SW 1271 (cell line): ENCODE measurements at regions not wholly inside any gene's neighbourhood (a gene's known extent, or its start where the extent isn't known, plus 50 kb on each side); places are given as distances from the start of the nearest gene placed in this dataset.
"Not testable (repeated sequence)": the region's sequence is repeated elsewhere in the genome, so short reads cannot be mapped to it uniquely, and the experiment has no call there.

Experiments
- DNase-seq, 2 experiments: peaks; one replicate each; lab custom pipeline; 2025; lab: John Stamatoyannopoulos, UW

- DNase-seq = no peak
These were observed 1229.4 kb upstream of the FAM98A start for GRCh38 chr2:34828481-34828880.

DNA sequence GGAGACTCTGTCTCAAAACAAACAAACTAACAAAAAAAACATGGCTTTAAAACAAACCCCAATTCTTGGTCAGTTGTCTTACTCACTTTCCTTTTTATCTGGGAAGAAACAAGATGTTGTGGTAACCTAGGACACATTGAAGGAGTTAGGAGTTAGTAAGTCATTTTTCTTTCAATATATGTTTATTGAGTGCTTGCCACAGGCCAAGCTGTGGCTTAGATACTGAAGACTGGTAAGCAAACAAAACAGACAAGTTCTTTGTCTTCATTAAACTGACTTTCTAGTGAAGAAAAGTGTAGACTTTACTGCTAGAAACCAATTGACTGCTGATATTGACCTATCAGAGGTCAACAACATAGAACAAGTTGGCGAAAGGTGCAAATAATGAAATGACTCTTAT, 1228.3 kb upstream of the FAM98A start:
- no peak for DNase-seq

DNA sequence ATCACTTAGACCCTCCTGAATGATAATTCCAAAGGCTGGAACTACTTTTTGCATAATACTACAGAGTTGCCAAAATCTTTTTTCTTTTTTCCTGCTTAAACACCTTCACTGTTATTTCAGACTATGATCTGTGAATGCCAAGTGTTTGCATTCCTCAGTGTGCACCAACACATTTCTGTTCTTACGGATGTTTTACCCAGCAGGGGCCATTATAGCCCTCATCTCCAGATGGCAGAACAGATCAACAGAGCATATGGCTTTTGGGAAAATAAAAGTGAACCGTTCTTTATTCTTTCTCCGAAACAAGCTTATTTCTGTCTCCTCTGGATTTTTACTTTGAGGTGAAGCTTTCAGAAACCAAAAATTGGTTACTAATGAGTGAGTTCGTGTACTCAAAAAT, 1226.6 kb upstream of the FAM98A start:
- no peak for DNase-seq

- no peak for DNase-seq
These were observed 1223.5 kb upstream of the FAM98A start for GRCh38 chr2:34822616-34823015.

GRCh38 chr2:34815052-34815741, 1216.1 kb upstream of the FAM98A start:
- DNase-seq = no peak

- no peak for DNase-seq
These were observed 1211.4 kb upstream of the FAM98A start for GRCh38 chr2:34810456-34810855.

- no peak for DNase-seq
These were observed 1209.3 kb upstream of the FAM98A start for GRCh38 chr2:34808426-34808825.

DNA sequence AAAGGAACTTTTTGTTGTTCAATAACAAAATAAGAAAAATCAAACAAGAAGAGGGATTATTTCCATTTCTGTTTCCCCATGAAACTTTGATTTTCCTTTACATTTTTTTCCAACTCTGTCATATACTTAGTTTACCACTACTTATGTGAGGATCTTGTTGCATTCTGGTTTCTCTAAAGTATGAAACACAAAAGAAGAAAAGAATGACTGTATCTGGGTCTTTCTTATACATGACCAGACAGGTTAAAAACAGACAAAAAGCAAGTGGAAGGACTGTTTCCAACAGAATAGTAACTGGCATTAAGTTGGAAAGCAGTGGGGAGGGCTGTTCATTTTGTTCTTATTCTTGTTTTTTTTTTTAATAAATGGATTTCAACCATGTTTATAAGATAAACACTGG, 1207.8 kb upstream of the FAM98A start:
- DNase-seq = no peak

DNA sequence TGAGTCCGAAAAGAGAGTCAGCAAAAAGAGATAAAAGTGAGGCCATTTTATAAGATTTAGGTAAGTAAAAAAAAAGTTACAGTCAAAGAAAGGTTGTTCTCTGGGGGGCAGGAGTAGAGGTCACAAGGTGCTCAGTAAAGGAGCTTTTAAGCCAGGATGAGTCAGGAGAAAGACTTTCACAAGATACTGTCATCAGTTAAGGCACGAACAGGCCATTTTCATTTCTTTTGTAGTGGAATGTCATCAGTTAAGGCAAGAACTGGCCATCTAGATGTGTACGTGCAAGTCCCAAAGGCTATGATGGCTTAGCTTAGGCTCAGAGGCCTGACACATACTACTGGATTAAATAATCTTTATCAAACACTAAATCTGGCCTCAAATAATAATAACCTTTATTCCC, 1207.3 kb upstream of the FAM98A start:
- DNase-seq = no peak

GRCh38 chr2:34799556-34799955, 1200.5 kb upstream of the FAM98A start:
- no peak for DNase-seq

- not testable (repeated sequence) for DNase-seq
These were observed 1196.5 kb upstream of the FAM98A start for GRCh38 chr2:34795586-34795985.

- no peak for DNase-seq
These were observed 1190.1 kb upstream of the FAM98A start for GRCh38 chr2:34789169-34789568.

GRCh38 chr2:34787341-34787740, 1188.2 kb upstream of the FAM98A start:
- no peak for DNase-seq

DNA sequence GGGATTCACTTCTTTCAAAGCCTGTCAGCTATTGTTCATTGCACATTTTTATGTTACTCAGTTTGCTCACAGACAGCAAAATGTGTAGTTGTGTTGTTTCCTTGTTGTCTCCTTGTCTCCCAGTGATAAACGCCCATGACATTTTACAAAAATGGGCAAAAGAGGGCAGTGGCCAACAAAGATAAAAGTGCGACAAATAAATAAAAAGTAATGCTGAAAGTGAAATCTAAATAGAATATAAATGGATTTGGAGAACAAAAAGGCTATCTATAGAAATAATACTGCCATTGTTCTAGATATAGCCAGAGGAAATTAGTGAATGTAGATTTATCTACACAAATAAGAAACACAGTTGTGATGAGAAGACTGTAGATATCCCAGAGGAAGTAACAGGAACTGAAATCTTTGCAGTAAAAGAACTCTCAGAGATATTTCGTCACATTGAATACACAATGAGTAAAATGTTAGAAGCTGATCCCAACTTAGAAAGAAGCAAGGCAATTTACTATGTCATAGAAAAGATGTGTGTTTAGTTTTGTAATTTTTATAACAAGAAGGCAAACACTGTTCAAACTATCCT, 1186.2 kb upstream of the FAM98A start:
- DNase-seq = no peak

- no peak for DNase-seq
These were observed 1185.6 kb upstream of the FAM98A start for GRCh38 chr2:34784701-34785100.

GRCh38 chr2:34750742-34751141, 1151.6 kb upstream of the FAM98A start:
- not testable (repeated sequence) for DNase-seq

DNA sequence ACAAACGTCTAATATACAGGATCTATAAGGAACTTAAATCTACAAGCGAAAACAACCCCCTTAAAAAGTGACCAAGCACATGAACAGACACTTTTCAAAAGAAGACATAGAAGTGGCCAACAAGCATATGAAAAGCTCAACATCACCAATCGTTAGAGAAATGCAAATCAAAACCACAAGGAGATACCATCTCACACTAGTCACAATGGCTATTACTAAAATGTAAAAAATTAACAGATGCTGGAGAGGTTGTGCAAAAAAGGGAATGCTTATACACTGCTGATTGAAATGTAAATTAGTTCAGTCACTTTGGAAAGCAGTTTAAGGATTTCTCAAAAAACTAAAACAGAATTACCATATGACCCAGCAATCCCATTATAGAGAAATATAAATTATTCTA, 1148.5 kb upstream of the FAM98A start:
- DNase-seq = no peak

DNA sequence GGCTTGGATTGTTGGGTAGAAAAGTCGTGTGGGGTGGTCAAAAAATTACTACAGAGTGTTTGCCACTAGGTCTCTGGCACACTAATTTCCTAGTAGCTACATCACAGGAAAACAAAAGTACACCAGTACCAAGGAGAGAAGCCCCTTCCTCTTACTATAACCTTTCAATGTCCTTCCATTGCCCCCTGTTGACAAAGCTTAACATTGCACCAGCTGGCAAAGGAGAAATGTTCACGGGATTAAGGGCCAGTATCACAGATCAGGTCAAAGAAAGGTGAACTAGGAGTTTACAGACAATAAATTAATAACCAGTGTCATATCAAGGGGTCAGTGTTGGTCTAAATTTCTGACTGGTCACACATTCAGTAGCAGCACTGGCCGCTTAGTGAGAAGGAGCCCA, 1139.6 kb upstream of the FAM98A start:
- no peak for DNase-seq

DNA sequence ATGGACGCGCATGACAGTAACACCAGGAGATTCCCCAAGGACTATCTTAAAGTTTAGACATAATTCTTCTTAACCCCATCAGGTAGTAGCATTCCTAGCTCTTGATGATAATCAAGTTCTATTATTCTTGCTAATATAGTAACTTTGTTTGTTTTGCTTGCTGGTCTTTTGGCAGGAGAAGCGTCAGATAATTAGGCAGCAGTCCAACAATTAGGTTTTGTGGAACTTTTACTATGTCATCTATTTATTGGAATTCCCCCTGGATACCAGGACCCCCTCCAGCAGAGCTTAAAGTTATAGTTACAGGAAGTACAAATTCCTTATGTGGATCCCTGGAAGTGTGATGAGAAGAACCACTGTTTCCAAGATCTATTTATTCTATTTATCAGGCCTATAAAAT, 1138.0 kb upstream of the FAM98A start:
- DNase-seq = no peak

DNA sequence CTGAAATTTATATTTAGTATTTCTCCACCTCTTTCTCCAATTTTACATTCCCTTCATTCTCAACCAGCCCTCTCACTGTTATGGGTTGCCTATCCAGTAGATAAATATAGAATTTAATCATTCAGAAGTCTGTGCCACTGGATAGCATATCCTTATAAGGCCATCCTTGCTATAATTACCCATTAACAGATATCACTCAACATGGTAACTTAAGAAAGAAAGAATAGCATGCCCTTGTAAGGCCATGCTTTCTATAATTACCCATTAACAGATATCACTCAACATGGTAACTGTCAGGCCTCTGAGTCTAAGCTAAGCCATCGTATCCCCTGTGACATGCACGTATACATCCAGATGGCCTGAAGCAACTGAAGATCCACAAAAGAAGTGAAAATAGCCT, 1137.4 kb upstream of the FAM98A start:
- no peak for DNase-seq

- DNase-seq = no peak
These were observed 1135.6 kb upstream of the FAM98A start for GRCh38 chr2:34734662-34735061.

DNA sequence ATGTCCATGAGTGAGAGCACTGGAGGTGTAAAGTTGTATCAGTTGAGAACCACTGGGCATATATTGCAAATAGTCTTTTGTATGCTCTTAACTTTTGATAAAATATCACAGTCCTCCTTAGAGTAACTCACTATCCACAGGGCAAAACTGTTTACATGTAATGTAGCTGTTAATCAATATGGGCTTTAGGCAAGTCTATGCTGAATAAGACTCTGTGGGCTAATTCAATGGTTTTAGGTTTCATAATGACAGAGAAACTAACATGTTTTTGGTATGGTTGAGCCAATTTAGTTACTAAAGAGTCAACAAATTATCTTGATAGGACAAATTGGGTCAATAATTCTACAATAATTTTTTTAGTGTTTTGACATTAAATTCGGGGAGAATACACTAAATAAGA, 1134.9 kb upstream of the FAM98A start:
- DNase-seq = no peak

DNA sequence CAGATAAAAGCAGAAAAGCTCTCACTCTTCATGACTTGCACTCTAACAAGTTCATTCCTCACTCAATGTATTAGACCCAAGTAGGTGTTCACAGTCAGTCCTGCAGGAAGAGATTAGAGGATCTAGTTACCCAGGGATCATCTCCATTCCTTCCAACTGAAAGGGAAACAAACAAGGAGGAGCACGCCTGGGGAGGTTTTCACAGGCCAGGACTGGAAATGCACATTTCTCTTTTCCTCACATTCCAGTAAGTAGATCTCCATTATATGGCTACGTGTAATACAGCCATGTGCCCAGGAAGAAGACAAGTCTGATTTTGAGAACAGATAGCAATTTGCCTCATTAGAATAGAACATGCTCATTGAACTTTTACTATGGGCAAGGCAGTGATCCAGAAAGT, 1132.2 kb upstream of the FAM98A start:
- DNase-seq = no peak

DNA sequence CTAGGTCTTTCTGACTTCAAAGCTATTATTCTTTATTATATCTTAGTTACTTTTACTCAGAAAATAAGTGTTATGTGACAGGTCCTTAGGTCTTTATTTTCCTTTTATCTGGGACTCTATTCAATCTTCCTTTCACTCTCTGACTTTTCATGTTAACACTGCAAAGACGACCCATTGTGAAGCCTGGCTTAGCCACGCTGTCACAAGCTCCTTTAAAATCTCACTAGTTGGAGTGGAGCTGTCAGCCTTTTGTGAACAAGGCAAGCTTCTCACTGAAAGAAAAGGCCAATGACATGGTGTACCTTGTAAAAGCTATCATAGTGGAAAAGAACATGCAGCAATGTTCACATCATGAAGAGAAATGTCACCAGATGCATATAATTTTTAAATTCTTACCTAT, 1130.7 kb upstream of the FAM98A start:
- DNase-seq = no peak
